ENCODE measurements at regions not wholly inside any gene's neighbourhood (a gene's known extent, or its start where the extent isn't known, plus 50 kb on each side); places are given as distances from the start of the nearest gene placed in this dataset.

GRCh38 chr18:45458033-45458432, 157.2 kb upstream of the SLC14A2 start:
- H3K27me3 ChIP-seq (ENCODE audit: control insufficient read depth, insufficient read depth, low read length), result no peaks in the 10 kb centered on the region
- H3K27ac ChIP-seq (ENCODE audit: low read depth, low read length), result no peak overlapping the region
- no peaks in the 10 kb centered on the region for H3K36me3 ChIP-seq (ENCODE audit: control insufficient read depth, insufficient read depth, low read length)
- H3K4me3 ChIP-seq (ENCODE audit: low read depth, low read length), result no peak overlapping the region
- no peaks in the 10 kb centered on the region for H3K4me1 ChIP-seq (ENCODE audit: control insufficient read depth, insufficient read depth, low read length)
- H3K9me3 ChIP-seq (ENCODE audit: control insufficient read depth, insufficient read depth, low read length), result no peaks in the 10 kb centered on the region
- no peak overlapping the region for H3K9ac ChIP-seq (ENCODE audit: low read depth, low read length)

GRCh38 chr18:45462179-45462578, 153.1 kb upstream of the SLC14A2 start:
- Histone ChIP-seq H3K4me1 (ENCODE audit: control insufficient read depth, insufficient read depth, low read length) (no peaks in the 10 kb centered on the region), H3K27ac (ENCODE audit: low read depth, low read length) (no peak overlapping the region), H3K4me3 (ENCODE audit: low read depth, low read length) (no peak overlapping the region), H3K36me3 (ENCODE audit: control insufficient read depth, insufficient read depth, low read length) (no peaks in the 10 kb centered on the region), H3K9ac (ENCODE audit: low read depth, low read length) (no peak overlapping the region), H3K27me3 (ENCODE audit: control insufficient read depth, insufficient read depth, low read length) (no peaks in the 10 kb centered on the region), H3K9me3 (ENCODE audit: control insufficient read depth, insufficient read depth, low read length) (no peaks in the 10 kb centered on the region)

DNA sequence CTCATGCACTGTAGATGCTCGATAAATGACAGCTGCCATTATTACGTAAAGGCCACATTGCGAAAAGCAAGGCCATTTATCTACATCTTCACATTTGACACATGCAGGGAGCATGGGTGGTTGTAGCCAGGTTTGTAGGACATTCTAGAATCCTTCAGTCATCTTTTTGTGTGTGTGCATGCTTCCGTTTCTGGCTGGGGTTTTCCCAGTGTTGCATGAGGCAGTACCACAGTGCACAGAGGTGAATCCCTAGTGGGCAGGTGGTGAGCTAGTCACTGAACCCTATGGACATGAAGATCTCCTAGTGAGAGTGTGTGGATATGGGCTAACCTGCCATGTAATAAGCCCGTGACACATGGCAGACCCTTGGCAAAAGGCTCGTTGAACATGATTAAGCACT, 151.8 kb upstream of the SLC14A2 start:
- Histone ChIP-seq H3K4me1 (ENCODE audit: control insufficient read depth, insufficient read depth, low read length) (no peaks in the 10 kb centered on the region), H3K9me3 (ENCODE audit: control insufficient read depth, insufficient read depth, low read length) (no peaks in the 10 kb centered on the region), H3K27ac (ENCODE audit: low read depth, low read length) (no peak overlapping the region), H3K27me3 (ENCODE audit: control insufficient read depth, insufficient read depth, low read length) (no peaks in the 10 kb centered on the region), H3K36me3 (ENCODE audit: control insufficient read depth, insufficient read depth, low read length) (no peaks in the 10 kb centered on the region), H3K4me3 (ENCODE audit: low read depth, low read length) (no peak overlapping the region), H3K9ac (ENCODE audit: low read depth, low read length) (no peak overlapping the region)

DNA sequence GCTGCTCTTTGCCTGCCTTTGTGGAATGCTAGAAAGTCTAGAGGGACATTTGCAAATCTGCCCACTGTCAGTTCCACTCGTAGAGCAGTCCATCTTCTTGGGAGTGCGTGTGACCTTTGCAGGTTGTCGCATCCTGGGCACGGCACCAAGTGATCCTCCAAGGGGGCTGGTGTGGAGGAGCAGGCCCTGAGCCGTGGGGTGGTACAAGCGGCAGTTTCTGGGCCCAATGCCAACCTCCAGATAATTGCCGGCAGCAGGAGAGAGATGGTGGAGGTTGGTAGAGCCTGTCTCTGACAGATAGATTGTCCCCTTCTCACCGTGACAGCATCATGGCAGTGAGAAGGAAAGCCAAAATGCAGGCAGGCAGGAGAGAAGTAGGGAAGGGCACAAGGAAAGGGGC, 150.7 kb upstream of the SLC14A2 start:
- H3K4me1 ChIP-seq (ENCODE audit: control insufficient read depth, insufficient read depth, low read length), result no peaks in the 10 kb centered on the region
- H3K9me3 ChIP-seq (ENCODE audit: control insufficient read depth, insufficient read depth, low read length), result no peaks in the 10 kb centered on the region
- no peak overlapping the region for H3K4me3 ChIP-seq (ENCODE audit: low read depth, low read length)
- no peak overlapping the region for H3K9ac ChIP-seq (ENCODE audit: low read depth, low read length)
- no peaks in the 10 kb centered on the region for H3K27me3 ChIP-seq (ENCODE audit: control insufficient read depth, insufficient read depth, low read length)
- no peaks in the 10 kb centered on the region for H3K36me3 ChIP-seq (ENCODE audit: control insufficient read depth, insufficient read depth, low read length)
- no peak overlapping the region for H3K27ac ChIP-seq (ENCODE audit: low read depth, low read length)

GRCh38 chr18:45467293-45467692, 148.0 kb upstream of the SLC14A2 start:
- no peaks in the 10 kb centered on the region for H3K27me3 ChIP-seq (ENCODE audit: control insufficient read depth, insufficient read depth, low read length)
- H3K9ac ChIP-seq (ENCODE audit: low read depth, low read length), result no peak overlapping the region
- no peak overlapping the region for H3K27ac ChIP-seq (ENCODE audit: low read depth, low read length)
- no peaks in the 10 kb centered on the region for H3K4me1 ChIP-seq (ENCODE audit: control insufficient read depth, insufficient read depth, low read length)
- H3K36me3 ChIP-seq (ENCODE audit: control insufficient read depth, insufficient read depth, low read length), result no peaks in the 10 kb centered on the region
- H3K9me3 ChIP-seq (ENCODE audit: control insufficient read depth, insufficient read depth, low read length), result no peaks in the 10 kb centered on the region
- no peak overlapping the region for H3K4me3 ChIP-seq (ENCODE audit: low read depth, low read length)

GRCh38 chr18:45467945-45468344, 147.3 kb upstream of the SLC14A2 start:
- no peak overlapping the region for H3K4me3 ChIP-seq (ENCODE audit: low read depth, low read length)
- H3K27me3 ChIP-seq (ENCODE audit: control insufficient read depth, insufficient read depth, low read length), result no peaks in the 10 kb centered on the region
- no peaks in the 10 kb centered on the region for H3K4me1 ChIP-seq (ENCODE audit: control insufficient read depth, insufficient read depth, low read length)
- H3K27ac ChIP-seq (ENCODE audit: low read depth, low read length), result no peak overlapping the region
- H3K9ac ChIP-seq (ENCODE audit: low read depth, low read length), result no peak overlapping the region
- H3K9me3 ChIP-seq (ENCODE audit: control insufficient read depth, insufficient read depth, low read length), result no peaks in the 10 kb centered on the region
- H3K36me3 ChIP-seq (ENCODE audit: control insufficient read depth, insufficient read depth, low read length), result no peaks in the 10 kb centered on the region

DNA sequence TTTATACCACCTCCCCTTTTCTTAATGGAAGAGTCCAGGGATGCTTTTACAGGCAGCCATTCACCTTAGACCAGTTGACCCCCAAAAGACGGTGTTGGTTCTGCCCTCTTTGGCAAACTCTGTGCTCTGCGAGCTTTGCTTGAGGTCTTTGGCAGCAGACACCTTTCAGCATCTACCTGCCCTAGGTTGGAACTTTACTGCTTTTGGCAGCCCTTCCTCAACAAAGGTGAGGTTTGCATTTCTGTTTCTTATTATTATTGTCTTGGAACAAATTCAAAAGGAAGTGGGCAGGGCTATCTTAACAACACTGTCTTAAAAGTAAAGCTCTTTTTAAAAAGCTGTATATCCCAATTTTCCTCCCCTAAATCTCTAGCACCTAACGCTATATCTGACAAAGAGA, 136.4 kb upstream of the SLC14A2 start:
- Histone ChIP-seq H3K27me3 (ENCODE audit: control insufficient read depth, insufficient read depth, low read length) (no peaks in the 10 kb centered on the region), H3K4me3 (ENCODE audit: low read depth, low read length) (no peak overlapping the region), H3K36me3 (ENCODE audit: control insufficient read depth, insufficient read depth, low read length) (no peaks in the 10 kb centered on the region), H3K9ac (ENCODE audit: low read depth, low read length) (no peak overlapping the region), H3K27ac (ENCODE audit: low read depth, low read length) (no peak overlapping the region), H3K4me1 (ENCODE audit: control insufficient read depth, insufficient read depth, low read length) (no peaks in the 10 kb centered on the region), H3K9me3 (ENCODE audit: control insufficient read depth, insufficient read depth, low read length) (no peaks in the 10 kb centered on the region)

DNA sequence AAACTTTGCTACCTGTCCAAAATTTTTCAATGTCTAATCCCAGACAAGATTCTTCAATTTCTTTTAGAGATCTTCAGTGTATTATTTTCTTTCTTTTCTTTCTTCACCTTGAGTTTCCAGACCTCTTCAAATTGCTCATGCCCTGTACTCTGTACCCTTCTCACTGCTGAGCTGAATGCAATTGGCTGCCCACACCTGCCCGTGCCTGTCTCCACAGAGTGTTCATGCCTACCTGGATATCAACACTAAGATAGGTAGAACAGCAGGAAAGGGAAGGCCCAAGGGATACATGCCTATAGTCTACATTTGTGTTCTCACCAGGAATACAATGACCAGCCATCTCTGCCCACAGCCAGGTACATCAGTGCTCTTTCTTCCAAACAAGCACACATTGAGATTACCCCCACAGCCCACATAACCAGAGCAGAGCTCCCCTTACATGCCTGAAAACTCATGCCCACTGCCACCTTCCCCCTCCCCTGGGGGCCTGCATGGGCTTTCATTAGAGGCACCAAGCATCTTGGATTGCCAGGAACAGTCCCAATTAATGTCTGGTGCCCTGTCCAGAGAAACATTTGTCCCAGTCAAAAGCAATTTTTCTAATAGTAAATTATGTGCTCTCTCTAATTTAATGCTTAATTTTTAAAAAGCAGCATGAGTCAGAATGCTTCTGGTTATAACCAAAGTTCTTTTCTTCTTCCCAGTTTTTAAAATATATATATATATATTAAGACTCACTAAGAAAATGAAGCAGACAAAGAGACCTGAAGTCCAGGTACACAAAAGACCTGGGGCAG, 134.9 kb upstream of the SLC14A2 start:
- H3K4me1 ChIP-seq (ENCODE audit: control insufficient read depth, insufficient read depth, low read length), result no peaks in the 10 kb centered on the region
- H3K27me3 ChIP-seq (ENCODE audit: control insufficient read depth, insufficient read depth, low read length), result no peaks in the 10 kb centered on the region
- H3K4me3 ChIP-seq (ENCODE audit: low read depth, low read length), result no peak overlapping the region
- H3K36me3 ChIP-seq (ENCODE audit: control insufficient read depth, insufficient read depth, low read length), result no peaks in the 10 kb centered on the region
- no peaks in the 10 kb centered on the region for H3K9me3 ChIP-seq (ENCODE audit: control insufficient read depth, insufficient read depth, low read length)
- no peak overlapping the region for H3K27ac ChIP-seq (ENCODE audit: low read depth, low read length)
- no peak overlapping the region for H3K9ac ChIP-seq (ENCODE audit: low read depth, low read length)

GRCh38 chr18:45481821-45482220, 133.5 kb upstream of the SLC14A2 start:
- H3K9ac ChIP-seq (ENCODE audit: low read depth, low read length), result no peak overlapping the region
- no peaks in the 10 kb centered on the region for H3K9me3 ChIP-seq (ENCODE audit: control insufficient read depth, insufficient read depth, low read length)
- H3K27me3 ChIP-seq (ENCODE audit: control insufficient read depth, insufficient read depth, low read length), result no peaks in the 10 kb centered on the region
- no peaks in the 10 kb centered on the region for H3K4me1 ChIP-seq (ENCODE audit: control insufficient read depth, insufficient read depth, low read length)
- no peaks in the 10 kb centered on the region for H3K36me3 ChIP-seq (ENCODE audit: control insufficient read depth, insufficient read depth, low read length)
- no peak overlapping the region for H3K4me3 ChIP-seq (ENCODE audit: low read depth, low read length)
- no peak overlapping the region for H3K27ac ChIP-seq (ENCODE audit: low read depth, low read length)

GRCh38 chr18:45482286-45482685, 133.0 kb upstream of the SLC14A2 start:
- no peak overlapping the region for H3K27ac ChIP-seq (ENCODE audit: low read depth, low read length)
- H3K27me3 ChIP-seq (ENCODE audit: control insufficient read depth, insufficient read depth, low read length), result no peaks in the 10 kb centered on the region
- no peaks in the 10 kb centered on the region for H3K4me1 ChIP-seq (ENCODE audit: control insufficient read depth, insufficient read depth, low read length)
- no peaks in the 10 kb centered on the region for H3K36me3 ChIP-seq (ENCODE audit: control insufficient read depth, insufficient read depth, low read length)
- no peak overlapping the region for H3K9ac ChIP-seq (ENCODE audit: low read depth, low read length)
- no peaks in the 10 kb centered on the region for H3K9me3 ChIP-seq (ENCODE audit: control insufficient read depth, insufficient read depth, low read length)
- no peak overlapping the region for H3K4me3 ChIP-seq (ENCODE audit: low read depth, low read length)

DNA sequence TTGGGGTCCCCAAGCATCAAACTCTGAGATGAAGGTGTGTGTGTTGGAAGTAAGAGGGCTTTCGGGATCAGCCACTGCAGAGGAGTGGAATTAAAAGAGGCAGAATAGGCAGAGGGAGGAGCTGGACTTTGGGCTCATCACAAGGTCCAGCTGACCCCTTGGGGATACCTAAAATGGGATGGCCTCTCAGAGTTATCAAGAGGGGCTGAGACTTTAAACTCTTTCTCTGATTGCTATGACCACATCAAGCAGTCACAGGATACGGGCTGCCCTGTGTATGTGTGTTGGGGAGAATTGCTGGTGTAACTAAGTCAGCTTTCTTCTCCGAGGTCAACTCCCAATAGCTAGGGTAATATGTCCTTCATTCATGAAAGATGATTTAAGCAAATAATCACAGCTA, 127.7 kb upstream of the SLC14A2 start:
- H3K27me3 ChIP-seq (ENCODE audit: control insufficient read depth, insufficient read depth, low read length), result no peaks in the 10 kb centered on the region

More for the DNA sequence above, 127.7 kb upstream of the SLC14A2 start:
- Histone ChIP-seq H3K4me1 (ENCODE audit: control insufficient read depth, insufficient read depth, low read length) (no peaks in the 10 kb centered on the region), H3K4me3 (ENCODE audit: low read depth, low read length) (no peak overlapping the region), H3K9me3 (ENCODE audit: control insufficient read depth, insufficient read depth, low read length) (no peaks in the 10 kb centered on the region), H3K27ac (ENCODE audit: low read depth, low read length) (no peak overlapping the region), H3K36me3 (ENCODE audit: control insufficient read depth, insufficient read depth, low read length) (no peaks in the 10 kb centered on the region), H3K9ac (ENCODE audit: low read depth, low read length) (no peak overlapping the region)
